NCI-H2227 (cell line): ENCODE measurements at regions not wholly inside any gene's neighbourhood (a gene's known extent, or its start where the extent isn't known, plus 50 kb on each side); places are given as distances from the start of the nearest gene placed in this dataset.

Source experiments
- DNase-seq: peaks from one replicate; lab custom pipeline; 2025; ENCODE audit not compliant: unreplicated experiment; lab: John Stamatoyannopoulos, UW

DNA sequence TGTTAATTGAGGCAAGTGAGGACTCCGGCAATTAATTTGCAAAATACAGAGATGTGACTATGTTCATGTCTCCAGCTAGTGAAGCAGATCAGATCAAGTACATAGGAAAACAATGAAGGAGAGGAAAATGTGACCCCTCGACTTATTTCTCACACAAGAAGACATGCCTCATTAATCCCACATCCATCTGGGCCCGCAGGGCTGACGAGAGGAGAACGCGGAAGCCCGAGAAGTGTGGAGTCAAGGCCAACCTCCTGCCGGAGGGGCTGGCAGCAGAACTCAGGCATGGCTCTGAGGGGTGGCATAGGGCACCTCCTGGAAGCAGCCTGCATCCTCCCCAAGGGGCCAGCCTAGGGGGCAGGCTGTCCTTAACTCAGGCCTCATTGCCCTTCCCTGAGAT, 54.4 kb downstream of the ZNF503 start:
- no peak for DNase-seq

DNA sequence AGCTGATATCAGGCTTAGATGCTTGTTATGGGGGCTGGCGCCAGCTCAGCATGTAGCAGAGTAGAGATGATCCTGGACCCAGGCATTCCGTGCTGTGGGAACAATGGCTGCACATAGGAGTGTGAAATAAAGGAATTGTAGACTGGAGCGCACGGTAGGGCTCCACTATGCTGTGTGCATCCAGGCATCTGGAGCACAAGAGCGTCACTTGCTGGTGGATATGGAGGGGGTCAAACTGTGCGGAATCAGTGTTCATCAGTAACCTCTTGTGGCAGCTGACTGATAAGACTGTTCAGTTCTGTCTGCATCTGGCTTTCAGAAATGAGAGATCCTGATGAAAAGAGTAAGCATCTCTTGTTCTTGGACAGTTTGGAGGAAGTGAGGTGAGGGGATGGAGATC, 55.8 kb downstream of the ZNF503 start:
- DNase-seq: no peak

- no peak for DNase-seq
Measured at GRCh38 chr10:75344170-75344569, 57.4 kb downstream of the ZNF503 start.

GRCh38 chr10:75342397-75342796, 59.2 kb downstream of the ZNF503 start:
- DNase-seq: no peak

DNA sequence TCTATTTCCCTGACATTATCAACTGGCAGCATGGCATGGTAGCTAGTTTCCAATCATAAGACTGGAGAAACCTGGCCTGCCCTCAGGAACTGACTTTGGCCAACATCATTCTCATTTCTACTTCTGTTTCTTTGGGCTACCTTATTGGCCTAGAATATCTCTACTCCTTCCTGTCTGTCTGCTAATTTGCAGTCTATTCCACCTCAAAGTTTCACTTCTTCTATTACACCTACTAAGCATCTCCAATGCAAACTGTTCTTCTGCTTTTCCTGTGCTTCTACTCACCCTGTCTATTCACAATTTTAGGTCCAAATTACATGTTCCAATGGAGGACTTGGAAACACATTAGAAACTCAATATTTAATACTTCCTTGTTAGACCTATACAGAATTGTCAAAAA, 65.6 kb downstream of the ZNF503 start:
- no peak for DNase-seq

DNA sequence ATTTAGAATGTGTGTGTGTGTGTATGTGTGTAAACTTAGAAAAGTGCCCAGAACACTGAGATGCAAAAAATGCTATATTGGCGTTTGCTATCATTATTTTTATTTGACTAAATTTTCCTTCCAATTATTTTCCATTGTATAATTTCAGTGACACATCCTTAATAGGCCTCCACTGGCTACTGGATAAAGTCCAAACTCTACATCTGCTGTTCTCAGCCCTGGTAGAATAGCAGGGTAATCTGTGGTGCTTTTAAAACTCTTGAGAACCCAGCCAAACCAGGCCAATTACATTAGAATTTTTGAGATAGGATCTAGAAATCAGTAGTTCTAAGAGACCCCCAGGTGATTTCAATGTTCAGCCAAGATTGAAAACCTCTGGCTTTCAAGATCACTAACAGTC, 66.4 kb downstream of the ZNF503 start:
- no peak for DNase-seq

DNA sequence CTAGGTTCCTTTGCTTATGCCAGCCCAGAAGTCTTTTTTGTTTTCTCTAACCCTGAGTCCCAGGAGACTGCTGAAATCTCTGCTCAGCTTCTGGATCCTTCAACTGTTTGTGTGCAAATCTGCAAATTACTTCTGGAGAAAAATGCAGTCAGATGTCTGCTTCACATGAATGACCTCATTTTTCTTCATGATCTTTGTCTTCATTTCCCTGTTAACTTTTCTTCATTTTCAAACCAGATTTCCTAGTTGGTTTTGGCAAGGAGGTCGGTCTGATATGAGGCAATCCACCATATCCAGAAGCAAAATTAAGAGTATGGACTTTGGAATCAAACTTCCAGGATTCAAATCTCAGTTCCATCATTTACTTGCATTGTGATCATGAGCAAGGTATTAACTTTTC, 66.8 kb downstream of the ZNF503 start:
- DNase-seq: no peak

DNA sequence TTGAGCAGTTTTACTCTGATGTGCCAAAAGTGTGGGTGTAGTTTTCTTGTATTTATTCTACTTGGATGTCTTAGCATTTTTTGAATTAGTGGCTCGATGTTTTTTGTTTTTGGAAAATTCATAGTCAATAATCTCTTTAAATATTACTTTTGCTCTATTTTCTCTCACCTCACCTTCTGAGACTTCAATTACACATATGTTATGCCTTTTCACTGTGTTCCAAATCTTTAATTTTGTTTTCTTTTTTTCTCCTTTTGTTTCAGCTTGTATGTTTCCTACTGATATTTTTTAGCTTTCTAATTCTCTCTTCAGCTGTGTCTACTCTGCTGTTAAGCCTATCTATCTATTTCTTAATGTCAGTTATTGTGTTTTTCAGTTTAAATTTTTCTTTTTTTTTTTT, 69.5 kb downstream of the ZNF503 start:
- no peak for DNase-seq

DNA sequence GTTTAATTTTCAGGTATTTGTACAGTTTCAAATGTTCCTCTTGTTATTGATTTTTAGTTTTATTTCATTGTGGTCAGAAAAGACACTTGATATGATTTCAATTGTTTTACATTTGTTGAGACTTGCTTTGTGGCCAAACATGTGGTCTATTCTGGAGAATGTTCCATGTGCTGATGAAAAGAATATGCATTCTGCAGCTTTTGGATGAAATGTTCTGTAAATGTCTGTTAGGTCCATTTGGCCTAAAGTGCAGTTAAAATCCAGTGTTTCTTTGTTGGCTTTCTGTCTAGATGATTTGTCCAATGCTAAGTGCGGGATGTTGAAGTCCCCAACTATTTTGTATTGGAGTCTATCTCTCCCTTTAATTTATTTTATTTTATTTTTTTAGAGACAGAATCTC, 70.5 kb downstream of the ZNF503 start:
- DNase-seq: no peak

- no peak for DNase-seq
Measured at GRCh38 chr10:75329190-75329745, 72.3 kb downstream of the ZNF503 start.

- DNase-seq: no peak
Measured at GRCh38 chr10:75326306-75326705, 75.3 kb downstream of the ZNF503 start.

DNA sequence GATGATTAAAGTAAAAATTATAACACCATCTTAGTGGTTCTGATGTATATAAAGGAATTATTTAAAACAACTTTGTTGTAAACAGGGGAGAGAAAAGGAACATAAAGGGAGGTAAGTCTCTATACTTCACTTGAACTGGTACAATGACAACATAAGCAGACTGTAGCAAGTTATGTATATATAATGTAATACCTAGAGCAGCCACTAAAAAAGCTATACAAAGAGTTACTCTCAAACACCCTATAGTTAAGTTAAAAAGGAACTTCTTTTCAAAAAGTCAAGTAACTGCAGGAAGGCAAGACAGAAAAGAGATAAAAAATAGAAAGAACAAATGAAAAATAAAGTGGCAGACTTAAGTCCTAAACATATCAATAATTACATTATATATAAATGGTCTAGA, 82.3 kb downstream of the ZNF503 start:
- no peak for DNase-seq

- no peak for DNase-seq
Measured at GRCh38 chr10:75314570-75314969, 78.8 kb upstream of the COMTD1 start.

- DNase-seq: no peak
Measured at GRCh38 chr10:75312440-75312839, 76.7 kb upstream of the COMTD1 start.

GRCh38 chr10:75305675-75306074, 69.9 kb upstream of the COMTD1 start:
- DNase-seq: no peak

DNA sequence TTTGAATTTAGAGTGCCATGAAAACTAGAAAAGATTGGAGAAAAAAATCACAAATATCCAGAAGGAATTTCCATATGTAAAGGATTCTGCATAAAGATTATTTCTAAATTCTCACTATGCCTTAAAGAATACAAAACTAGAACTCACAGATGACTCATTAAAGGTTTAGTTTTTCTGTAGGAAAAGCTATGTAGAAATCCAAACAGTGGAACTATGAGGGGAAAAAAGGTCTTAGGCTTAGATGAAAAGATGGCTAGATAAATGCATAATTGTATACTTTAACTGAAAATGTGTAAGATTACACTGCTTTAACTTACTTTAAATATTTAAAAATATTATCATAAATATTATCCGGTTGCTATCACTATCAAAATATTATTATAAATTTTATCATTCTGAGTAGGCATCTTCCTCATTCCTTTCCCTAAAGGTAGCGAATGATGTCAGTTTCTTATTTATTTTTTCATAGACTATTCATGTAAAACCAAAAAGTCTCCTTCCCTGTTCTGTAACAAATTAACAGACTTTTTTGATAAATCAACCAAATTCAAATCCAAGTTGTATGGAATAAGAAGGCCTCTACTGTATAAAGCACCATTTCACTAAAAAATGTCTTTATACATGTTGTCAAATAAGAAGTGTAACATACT, 69.1 kb upstream of the COMTD1 start:
- DNase-seq: no peak

GRCh38 chr10:75304313-75304712, 68.6 kb upstream of the COMTD1 start:
- no peak for DNase-seq

- no peak for DNase-seq
Measured at GRCh38 chr10:75303045-75303777, 67.5 kb upstream of the COMTD1 start.

- DNase-seq: no peak
Measured at GRCh38 chr10:75302029-75302428, 66.3 kb upstream of the COMTD1 start.

- no peak for DNase-seq
Measured at GRCh38 chr10:75297021-75297599, 61.4 kb upstream of the COMTD1 start.

GRCh38 chr10:75295868-75296441, 60.2 kb upstream of the COMTD1 start:
- DNase-seq: no peak
